PFSK-1 (cell line): ENCODE measurements at regions not wholly inside any gene's neighbourhood (a gene's known extent, or its start where the extent isn't known, plus 50 kb on each side); places are given as distances from the start of the nearest gene placed in this dataset.

Experiments used
- FOXP2 ChIP-seq: optimal IDR thresholded peaks from 2 replicates; pipeline ENCODE3; 2011; ENCODE audit warnings: borderline replicate concordance, control low read depth, inconsistent platforms; ENCODE audit not compliant: insufficient read depth; ENCODE audit errors: extremely low read length, extremely low read depth
- POLR2AphosphoS5 ChIP-seq: IDR thresholded peaks from 2 replicates; pipeline ENCODE4 v1.6.1; 2012; ENCODE audit warnings: low read depth, mild to moderate bottlenecking, control low read depth, low read length, moderate library complexity
- REST ChIP-seq, 2 experiments: IDR thresholded peaks; 2 replicates each; pipeline versions ENCODE4 v1.6.1 to v1.8.0; 2011 to 2012; ENCODE audit warnings: low read depth in 2 of 2, low read length in 2 of 2, control low read depth in 1 of 2, inconsistent platforms in 1 of 2, mild to moderate bottlenecking in 1 of 2, moderate library complexity in 1 of 2; ENCODE audit not compliant: insufficient read depth in 1 of 2
- SIN3A ChIP-seq: IDR thresholded peaks from 2 replicates; pipeline ENCODE4 v1.6.1; 2012; ENCODE audit warnings: mild to moderate bottlenecking, low read length, moderate library complexity, borderline replicate concordance; ENCODE audit not compliant: insufficient read depth
- TAF1 ChIP-seq: IDR thresholded peaks from 2 replicates; pipeline ENCODE4 v1.6.1; 2012; ENCODE audit warnings: low read length, control low read depth, borderline replicate concordance; ENCODE audit not compliant: insufficient read depth

- TF ChIP-seq REST (IDR thresholded peaks at IDR 0.05; ENCODE audit: insufficient read depth in 1 of 2, low read depth in 2 of 2, low read length in 2 of 2) = no peak
- TF ChIP-seq SIN3A = no peak
- no peak for TF ChIP-seq TAF1
- TF ChIP-seq FOXP2 = no peak
- no peak for TF ChIP-seq POLR2AphosphoS5
Observed at GRCh38 chrX:150255441-150256296, 107.4 kb upstream of the MAMLD1 start.

DNA sequence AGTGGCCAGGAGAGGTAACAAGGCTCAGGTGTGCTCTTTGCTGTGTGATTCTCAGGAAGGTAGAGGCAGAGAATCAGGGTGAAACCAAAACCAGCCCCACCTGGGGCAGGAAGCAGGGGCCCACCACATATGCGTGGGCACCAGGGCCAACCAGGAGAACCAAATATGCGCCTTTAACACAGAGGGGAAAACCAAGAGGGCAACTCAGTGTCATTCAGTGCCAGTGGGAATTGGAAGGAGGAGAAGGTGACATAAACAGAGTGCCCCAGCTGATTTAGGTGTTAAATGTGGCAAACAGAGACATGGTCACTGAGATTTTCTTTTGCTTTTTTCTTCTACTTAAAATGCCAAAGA lies 106.8 kb upstream of the MAMLD1 start:
- TF ChIP-seq POLR2AphosphoS5 (no peak), FOXP2 (no peak), SIN3A (no peak), TAF1 (no peak), REST (IDR thresholded peaks at IDR 0.05; ENCODE audit: insufficient read depth in 1 of 2, low read depth in 2 of 2, low read length in 2 of 2) (no peak)

DNA sequence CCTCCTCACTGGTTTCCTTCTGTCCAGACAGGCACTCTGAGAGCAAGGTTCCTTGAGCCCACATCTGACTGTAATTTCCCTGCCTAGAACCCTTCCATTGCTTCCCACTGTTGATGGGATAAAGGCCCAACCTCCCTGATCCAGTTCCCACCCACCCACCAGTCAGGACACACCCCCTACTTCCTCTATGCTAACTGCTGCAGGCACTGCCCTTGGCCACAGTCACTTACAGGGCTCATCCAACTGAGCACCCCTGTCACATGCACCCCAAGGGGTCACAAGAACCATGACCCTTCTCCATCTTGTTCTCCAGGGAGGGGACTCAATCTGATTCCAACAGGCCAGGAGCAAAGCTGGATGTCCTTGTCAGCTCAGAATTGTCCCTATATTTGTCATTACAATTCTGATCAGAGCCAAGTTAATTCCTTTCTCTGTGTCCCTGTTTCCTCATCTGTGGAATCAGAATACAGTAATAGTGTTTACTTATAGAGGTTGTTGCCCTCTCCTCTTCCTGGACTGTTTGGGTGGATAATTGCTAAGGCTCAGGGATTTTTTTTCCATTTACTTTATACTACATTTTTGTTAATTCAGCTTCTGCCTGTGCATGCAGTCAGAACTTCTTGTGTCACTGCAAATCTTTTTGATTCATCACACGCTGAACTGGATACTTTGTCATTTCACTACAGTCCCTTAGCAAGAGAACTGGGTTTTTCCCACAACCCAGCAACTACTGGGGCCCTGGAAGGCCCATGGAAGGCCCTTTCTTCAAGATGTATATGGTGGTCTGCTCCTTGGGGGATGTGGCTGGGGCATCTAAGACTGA lies 105.6 kb upstream of the MAMLD1 start:
- TF ChIP-seq SIN3A = no peak
- TF ChIP-seq REST (IDR thresholded peaks at IDR 0.05; ENCODE audit: insufficient read depth in 1 of 2, low read depth in 2 of 2, low read length in 2 of 2) = no peak
- TF ChIP-seq FOXP2 = no peak
- TF ChIP-seq TAF1 = no peak
- no peak for TF ChIP-seq POLR2AphosphoS5

DNA sequence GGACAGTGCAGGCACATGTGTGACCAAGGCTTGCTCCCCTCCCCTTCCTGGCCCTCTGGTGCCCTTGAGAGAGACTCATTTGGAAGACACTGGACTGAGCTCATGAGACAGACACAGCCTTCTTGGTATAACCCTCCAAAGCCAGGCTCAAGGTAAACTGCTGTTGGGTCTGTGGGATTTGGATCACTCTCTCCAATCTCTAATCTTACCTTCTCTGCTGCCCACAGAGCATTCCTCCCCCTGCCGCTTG lies 105.0 kb upstream of the MAMLD1 start:
- TF ChIP-seq SIN3A = no peak
- no peak for TF ChIP-seq TAF1
- TF ChIP-seq FOXP2 = no peak
- TF ChIP-seq POLR2AphosphoS5 = no peak
- TF ChIP-seq REST (IDR thresholded peaks at IDR 0.05; ENCODE audit: insufficient read depth in 1 of 2, low read depth in 2 of 2, low read length in 2 of 2) = no peak
